ENCODE measurements at regions not wholly inside any gene's neighbourhood (a gene's known extent, or its start where the extent isn't known, plus 50 kb on each side); places are given as distances from the start of the nearest gene placed in this dataset.

- no peaks in the 10 kb centered on the region for H3K4me1 Mint-ChIP-seq (ENCODE audit: low read depth)
- intact Hi-C loops (cut with micrococcal nuclease): no loop called here
- H3K9me3 Mint-ChIP-seq: no peaks in the 10 kb centered on the region
- H3K27me3 Mint-ChIP-seq: no peaks in the 10 kb centered on the region
- H3K4me3 Mint-ChIP-seq: no peak overlapping the region
- H3K27ac Mint-ChIP-seq: no peak overlapping the region
- no peak for DNase-seq
- CTCF ChIA-PET: no interaction called here
- POLR2A ChIA-PET: no interaction called here
- no peaks in the 10 kb centered on the region for H3K36me3 Mint-ChIP-seq
Observed at GRCh38 chr17:12349297-12349696, 316.4 kb upstream of the MYOCD start.

- no peaks in the 10 kb centered on the region for H3K27me3 Mint-ChIP-seq
- H3K4me1 Mint-ChIP-seq (ENCODE audit: low read depth): no peaks in the 10 kb centered on the region
- intact Hi-C loops (cut with micrococcal nuclease): no loop called here
- H3K27ac Mint-ChIP-seq: no peak overlapping the region
- no peak for DNase-seq
- no peak overlapping the region for H3K4me3 Mint-ChIP-seq
- H3K9me3 Mint-ChIP-seq: peaks cover 6% of the 10 kb centered on the region
- no peaks in the 10 kb centered on the region for H3K36me3 Mint-ChIP-seq
- ChIA-PET POLR2A (no interaction called here), CTCF (no interaction called here)
Observed at GRCh38 chr17:12352127-12352526, 313.6 kb upstream of the MYOCD start.

DNA sequence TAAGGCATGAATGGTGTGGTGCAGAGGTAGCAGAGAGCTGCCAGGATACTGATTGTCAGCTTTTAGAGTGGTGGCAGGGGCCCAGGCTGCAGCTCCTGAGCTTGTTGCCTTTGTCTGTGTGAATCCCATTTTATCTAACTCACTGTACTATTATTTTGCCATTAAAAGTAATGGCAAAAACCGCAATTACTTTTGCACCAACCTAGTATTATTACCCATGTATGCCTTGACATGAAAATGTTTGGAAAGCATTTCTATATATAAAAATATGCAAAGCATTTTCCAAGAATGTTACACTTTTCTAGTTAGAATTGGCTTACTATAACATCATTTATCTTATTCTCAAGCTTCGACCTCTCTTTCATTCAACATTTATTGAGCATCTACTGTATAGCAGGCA, 308.1 kb upstream of the MYOCD start:
- Mint-ChIP-seq H3K36me3 (no peaks in the 10 kb centered on the region), H3K27me3 (no peaks in the 10 kb centered on the region), H3K27ac (no peak overlapping the region), H3K4me3 (no peak overlapping the region), H3K4me1 (ENCODE audit: low read depth) (no peaks in the 10 kb centered on the region), H3K9me3 (peaks cover 6% of the 10 kb centered on the region)
- intact Hi-C loops (cut with micrococcal nuclease): no loop called here
- ChIA-PET POLR2A (no interaction called here), CTCF (no interaction called here)
- no peak for DNase-seq

DNA sequence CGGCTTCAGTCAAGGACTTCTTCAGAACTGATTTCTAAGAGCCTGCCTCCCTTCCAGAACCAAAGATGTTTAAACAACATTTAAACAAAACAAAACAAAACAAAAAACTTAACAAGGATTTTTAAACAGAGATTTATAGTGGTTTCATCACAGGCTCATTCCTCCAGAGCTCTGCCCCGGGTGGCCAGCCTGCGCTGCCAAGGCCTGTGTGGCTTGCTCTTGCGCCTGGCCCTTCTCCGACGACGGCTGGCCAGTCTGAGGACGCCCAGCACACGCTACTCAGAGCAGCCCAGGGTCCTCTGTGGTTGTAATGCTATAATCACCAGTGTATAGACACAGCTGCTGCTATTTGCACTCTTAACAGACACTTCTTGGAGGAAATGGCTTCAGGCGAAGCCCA, 307.2 kb upstream of the MYOCD start:
- Mint-ChIP-seq H3K27me3 (no peaks in the 10 kb centered on the region), H3K9me3 (peaks cover 6% of the 10 kb centered on the region), H3K4me3 (no peak overlapping the region), H3K36me3 (no peaks in the 10 kb centered on the region), H3K4me1 (ENCODE audit: low read depth) (no peaks in the 10 kb centered on the region), H3K27ac (no peak overlapping the region)
- CTCF ChIA-PET: no interaction called here
- intact Hi-C loops (cut with micrococcal nuclease): no loop called here
- DNase-seq: no peak
- POLR2A ChIA-PET: no interaction called here

GRCh38 chr17:12362853-12363455, 302.7 kb upstream of the MYOCD start:
- H3K4me3 Mint-ChIP-seq: no peak overlapping the region
- CTCF ChIA-PET: no interaction called here
- no peak for DNase-seq
- no peaks in the 10 kb centered on the region for H3K4me1 Mint-ChIP-seq (ENCODE audit: low read depth)
- H3K36me3 Mint-ChIP-seq: no peaks in the 10 kb centered on the region
- H3K27me3 Mint-ChIP-seq: no peaks in the 10 kb centered on the region
- intact Hi-C loops (cut with micrococcal nuclease): no loop called here
- H3K27ac Mint-ChIP-seq: no peak overlapping the region
- POLR2A ChIA-PET: no interaction called here
- H3K9me3 Mint-ChIP-seq: peaks cover 9% of the 10 kb centered on the region

- POLR2A ChIA-PET: no interaction called here
- H3K27me3 Mint-ChIP-seq: no peaks in the 10 kb centered on the region
- no peak overlapping the region for H3K27ac Mint-ChIP-seq
- H3K4me1 Mint-ChIP-seq (ENCODE audit: low read depth): no peaks in the 10 kb centered on the region
- no peaks in the 10 kb centered on the region for H3K36me3 Mint-ChIP-seq
- intact Hi-C loops (cut with micrococcal nuclease): no loop called here
- peaks cover 9% of the 10 kb centered on the region for H3K9me3 Mint-ChIP-seq
- CTCF ChIA-PET: no interaction called here
- DNase-seq: no peak
- H3K4me3 Mint-ChIP-seq: no peak overlapping the region
Observed at GRCh38 chr17:12365805-12366204, 299.9 kb upstream of the MYOCD start.

GRCh38 chr17:12369065-12369464, 296.6 kb upstream of the MYOCD start:
- H3K9me3 Mint-ChIP-seq: peaks cover 16% of the 10 kb centered on the region
- no peaks in the 10 kb centered on the region for H3K4me1 Mint-ChIP-seq (ENCODE audit: low read depth)
- DNase-seq: no peak
- H3K36me3 Mint-ChIP-seq: no peaks in the 10 kb centered on the region
- H3K27me3 Mint-ChIP-seq: no peaks in the 10 kb centered on the region
- CTCF ChIA-PET: no interaction called here
- no peak overlapping the region for H3K4me3 Mint-ChIP-seq
- no peak overlapping the region for H3K27ac Mint-ChIP-seq
- POLR2A ChIA-PET: no interaction called here
- intact Hi-C loops (cut with micrococcal nuclease): no loop called here

DNA sequence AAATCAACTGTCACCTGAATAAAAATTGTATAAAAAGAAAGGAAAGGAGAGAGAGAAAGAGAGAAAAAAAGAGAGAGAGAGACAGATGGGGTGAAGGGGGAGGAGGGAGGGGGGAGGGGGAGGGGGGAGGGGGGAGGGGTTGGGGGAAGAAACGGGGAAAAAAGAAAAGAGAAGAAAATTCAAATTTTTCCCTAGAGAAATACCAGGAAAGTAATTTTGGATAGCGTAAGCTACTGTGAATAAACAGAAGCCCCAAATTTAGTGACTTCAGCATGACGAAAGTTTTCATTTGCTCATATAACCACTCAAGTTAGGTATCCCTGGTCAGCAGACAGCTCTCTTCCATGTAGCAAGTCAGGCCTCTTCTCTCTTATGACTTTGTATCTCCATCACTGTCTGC, 289.4 kb upstream of the MYOCD start:
- Mint-ChIP-seq H3K27ac (no peak overlapping the region), H3K9me3 (peaks cover 13% of the 10 kb centered on the region), H3K4me1 (ENCODE audit: low read depth) (no peaks in the 10 kb centered on the region), H3K4me3 (no peak overlapping the region), H3K36me3 (peaks cover 2% of the 10 kb centered on the region), H3K27me3 (no peaks in the 10 kb centered on the region)
- DNase-seq: no peak
- intact Hi-C loops (cut with micrococcal nuclease): no loop called here
- POLR2A ChIA-PET: no interaction called here
- CTCF ChIA-PET: no interaction called here

DNA sequence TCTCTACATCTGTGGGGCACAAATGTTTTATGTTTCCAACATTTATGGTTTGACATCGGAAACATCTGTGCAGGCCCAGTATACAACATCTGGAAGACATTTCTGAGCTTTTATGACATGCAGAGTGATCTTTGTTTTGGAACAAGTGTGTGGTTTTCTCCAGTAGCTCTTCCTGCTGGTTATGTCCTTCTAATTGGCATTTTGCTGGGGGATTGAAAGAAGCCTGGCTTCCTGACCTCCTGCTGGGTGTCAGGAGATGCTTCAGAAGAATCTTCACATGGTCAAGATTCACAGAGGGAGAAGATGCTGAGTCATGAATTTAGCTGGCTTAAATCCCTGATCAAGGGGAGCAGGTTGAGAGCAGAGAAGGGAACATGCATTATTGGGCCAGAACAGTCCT, 279.5 kb upstream of the MYOCD start:
- peaks cover 6% of the 10 kb centered on the region for H3K9me3 Mint-ChIP-seq
- intact Hi-C loops (cut with micrococcal nuclease): no loop called here
- H3K4me1 Mint-ChIP-seq (ENCODE audit: low read depth): no peaks in the 10 kb centered on the region
- no peaks in the 10 kb centered on the region for H3K36me3 Mint-ChIP-seq
- no peak for DNase-seq
- no peak overlapping the region for H3K4me3 Mint-ChIP-seq
- no peak overlapping the region for H3K27ac Mint-ChIP-seq
- ChIA-PET POLR2A (no interaction called here), CTCF (no interaction called here)
- H3K27me3 Mint-ChIP-seq: no peaks in the 10 kb centered on the region

DNA sequence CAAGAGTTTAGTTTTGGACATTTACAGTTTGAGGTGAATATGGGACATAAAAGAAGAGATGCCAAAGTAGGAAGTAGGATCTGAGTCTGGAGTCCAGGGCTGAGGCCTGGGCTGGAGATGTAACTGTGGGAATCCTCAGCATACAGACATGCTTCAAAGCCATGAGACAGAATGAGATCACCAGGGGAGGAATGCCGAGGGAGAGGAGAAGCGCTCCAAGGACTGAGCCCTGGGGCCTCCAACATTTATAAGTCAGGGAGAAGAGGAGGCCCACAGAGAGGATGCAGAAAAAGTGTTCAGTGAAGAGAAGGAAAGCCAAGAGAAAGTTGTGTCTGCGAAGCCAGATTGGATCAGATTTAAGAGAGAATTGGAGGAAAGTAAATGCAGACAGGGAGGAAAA, 277.5 kb upstream of the MYOCD start:
- ChIA-PET CTCF (no interaction called here), POLR2A (no interaction called here)
- H3K4me1 Mint-ChIP-seq (ENCODE audit: low read depth): no peaks in the 10 kb centered on the region
- H3K4me3 Mint-ChIP-seq: no peak overlapping the region
- H3K9me3 Mint-ChIP-seq: no peaks in the 10 kb centered on the region
- no peaks in the 10 kb centered on the region for H3K36me3 Mint-ChIP-seq
- no peak for DNase-seq
- H3K27me3 Mint-ChIP-seq: no peaks in the 10 kb centered on the region
- no peak overlapping the region for H3K27ac Mint-ChIP-seq
- intact Hi-C loops (cut with micrococcal nuclease): no loop called here

DNA sequence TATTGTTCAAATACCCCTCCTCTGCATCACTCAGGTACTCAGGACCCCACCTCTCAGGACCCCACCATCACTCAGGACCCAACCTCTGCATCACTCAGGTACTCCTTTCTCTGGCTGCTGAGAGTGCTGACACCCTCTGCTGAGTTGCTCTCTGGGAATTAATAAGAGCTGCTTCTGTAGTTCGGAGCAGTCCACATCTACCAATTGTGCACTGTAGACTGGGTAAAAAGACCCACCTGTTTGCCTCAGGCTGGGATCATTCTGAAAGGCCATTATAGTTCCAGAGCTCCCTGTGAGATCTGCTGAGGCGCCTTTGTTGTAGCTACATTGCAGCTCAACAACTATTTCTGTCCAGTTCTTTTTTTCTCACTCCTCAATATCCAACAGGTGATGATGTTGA, 276.3 kb upstream of the MYOCD start:
- Mint-ChIP-seq H3K27ac (no peak overlapping the region), H3K9me3 (no peaks in the 10 kb centered on the region), H3K27me3 (no peaks in the 10 kb centered on the region), H3K4me3 (no peak overlapping the region), H3K36me3 (no peaks in the 10 kb centered on the region), H3K4me1 (ENCODE audit: low read depth) (no peaks in the 10 kb centered on the region)
- ChIA-PET CTCF (no interaction called here), POLR2A (no interaction called here)
- intact Hi-C loops (cut with micrococcal nuclease): no loop called here
- no peak for DNase-seq

DNA sequence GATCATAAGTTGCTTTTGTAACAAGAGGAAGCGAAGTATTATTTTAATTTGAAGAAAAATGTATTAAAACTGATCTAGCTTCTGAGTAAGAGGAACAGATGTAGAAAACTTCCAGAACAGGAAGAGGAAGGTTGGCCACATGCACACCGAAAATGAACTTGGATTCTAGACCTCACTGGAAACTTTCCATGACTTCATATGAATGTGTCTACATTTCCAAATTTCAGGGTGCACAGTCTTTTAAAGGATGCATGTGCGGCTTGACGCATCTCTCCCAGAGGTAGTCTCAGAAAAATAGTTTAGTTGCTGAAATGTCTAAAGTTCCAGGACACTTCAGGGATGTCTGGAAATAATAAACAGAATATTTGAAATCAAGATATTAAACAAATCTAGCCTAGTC, 275.1 kb upstream of the MYOCD start:
- Mint-ChIP-seq H3K27ac (no peak overlapping the region), H3K9me3 (no peaks in the 10 kb centered on the region), H3K4me1 (ENCODE audit: low read depth) (no peaks in the 10 kb centered on the region), H3K27me3 (no peaks in the 10 kb centered on the region), H3K4me3 (no peak overlapping the region), H3K36me3 (no peaks in the 10 kb centered on the region)
- POLR2A ChIA-PET: no interaction called here
- intact Hi-C loops (cut with micrococcal nuclease): no loop called here
- no peak for DNase-seq
- CTCF ChIA-PET: no interaction called here

- Mint-ChIP-seq H3K36me3 (no peaks in the 10 kb centered on the region), H3K4me3 (no peak overlapping the region), H3K9me3 (no peaks in the 10 kb centered on the region), H3K27ac (no peak overlapping the region), H3K4me1 (ENCODE audit: low read depth) (no peaks in the 10 kb centered on the region), H3K27me3 (no peaks in the 10 kb centered on the region)
- CTCF ChIA-PET: no interaction called here
- POLR2A ChIA-PET: no interaction called here
- intact Hi-C loops (cut with micrococcal nuclease): no loop called here
- DNase-seq: no peak
Observed at GRCh38 chr17:12391468-12391867, 274.2 kb upstream of the MYOCD start.

Measured in activated CD4-positive, alpha-beta memory T cell treated with anti-CD3 and anti-CD28 coated beads for 36 hours (primary cell).